Parathyroid adenoma (tissue), 2 donors: ENCODE measurements at regions not wholly inside any gene's neighbourhood (a gene's known extent, or its start where the extent isn't known, plus 50 kb on each side); places are given as distances from the start of the nearest gene placed in this dataset.

ENCODE experiments used
- H2AFZ ChIP-seq: fragments of 300-600 bp; sonication (generic); one replicate; pipeline ENCODE4 v1.7.0; 2017; ENCODE audit warnings: antibody characterized with exemption, mild to moderate bottlenecking
- H3K27ac ChIP-seq: fragments of 300-600 bp; sonication (generic); one replicate; pipeline ENCODE4 v1.7.0; 2017
- H3K27me3 ChIP-seq: fragments of 300-600 bp; sonication (generic); one replicate; pipeline ENCODE4 v1.7.0; 2017; ENCODE audit warnings: low read length; ENCODE audit not compliant: control insufficient read depth, insufficient read depth
- H3K36me3 ChIP-seq: fragments of 300-600 bp; sonication (generic); one replicate; pipeline ENCODE4 v1.7.0; 2017; ENCODE audit warnings: low read length; ENCODE audit not compliant: control insufficient read depth, insufficient read depth
- H3K4me1 ChIP-seq: fragments of 300-600 bp; sonication (generic); one replicate; pipeline ENCODE4 v1.7.0; 2017; ENCODE audit warnings: control low read depth
- H3K4me2 ChIP-seq: fragments of 300-600 bp; sonication (generic); one replicate; pipeline ENCODE4 v1.7.0; 2017; ENCODE audit warnings: low read length
- H3K4me3 ChIP-seq: fragments of 300-600 bp; sonication (generic); one replicate; pipeline ENCODE4 v1.7.0; 2017; ENCODE audit warnings: low read depth, low read length
- H3K79me2 ChIP-seq: fragments of 300-600 bp; sonication (generic); one replicate; pipeline ENCODE4 v1.7.0; 2017; ENCODE audit warnings: control low read depth
- H3K9ac ChIP-seq: fragments of 300-600 bp; sonication (generic); one replicate; pipeline ENCODE4 v1.7.0; 2017; ENCODE audit warnings: mild to moderate bottlenecking
- H3K9me3 ChIP-seq: fragments of 300-600 bp; sonication (generic); one replicate; pipeline ENCODE4 v1.7.0; 2017; ENCODE audit warnings: low read length; ENCODE audit not compliant: control insufficient read depth
- CTCF ChIP-seq: fragments of 300-600 bp; sonication (generic); IDR thresholded peaks from one replicate; pipeline ENCODE4 v1.7.0; 2017; ENCODE audit warnings: antibody characterized with exemption, mild to moderate bottlenecking
- donor health status: primary hyperparathyroidism.

DNA sequence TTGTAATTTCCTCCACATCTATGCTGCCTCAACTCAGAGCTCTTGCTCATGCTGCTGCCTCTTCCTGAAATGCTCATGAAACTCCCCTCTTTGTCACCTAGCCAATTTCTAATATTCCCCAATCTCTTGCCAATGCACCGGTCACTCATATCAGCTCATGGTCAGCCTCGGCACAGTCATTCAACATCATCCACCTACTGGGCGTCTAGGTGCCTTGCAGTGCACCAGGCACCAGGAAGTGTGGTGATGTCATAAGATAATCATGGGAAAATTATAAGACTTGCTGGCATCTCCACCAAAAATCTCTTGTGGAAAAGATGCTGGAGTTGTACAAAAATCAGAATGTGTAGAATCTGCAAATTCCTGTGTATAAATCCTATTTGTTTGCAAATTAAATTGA, 52.6 kb upstream of the RAB27B start:
- H3K4me3 ChIP-seq, result no peak overlapping the region
- no peak overlapping the region for H2AFZ ChIP-seq
- no peaks in the 10 kb centered on the region for H3K36me3 ChIP-seq
- H3K9ac ChIP-seq, result no peak overlapping the region
- no peaks in the 10 kb centered on the region for H3K27me3 ChIP-seq
- TF ChIP-seq CTCF, result no peak
- H3K4me2 ChIP-seq, result no peak overlapping the region
- no peaks in the 10 kb centered on the region for H3K4me1 ChIP-seq
- no peaks in the 10 kb centered on the region for H3K9me3 ChIP-seq
- H3K27ac ChIP-seq, result no peak overlapping the region
- no peaks in the 10 kb centered on the region for H3K79me2 ChIP-seq

DNA sequence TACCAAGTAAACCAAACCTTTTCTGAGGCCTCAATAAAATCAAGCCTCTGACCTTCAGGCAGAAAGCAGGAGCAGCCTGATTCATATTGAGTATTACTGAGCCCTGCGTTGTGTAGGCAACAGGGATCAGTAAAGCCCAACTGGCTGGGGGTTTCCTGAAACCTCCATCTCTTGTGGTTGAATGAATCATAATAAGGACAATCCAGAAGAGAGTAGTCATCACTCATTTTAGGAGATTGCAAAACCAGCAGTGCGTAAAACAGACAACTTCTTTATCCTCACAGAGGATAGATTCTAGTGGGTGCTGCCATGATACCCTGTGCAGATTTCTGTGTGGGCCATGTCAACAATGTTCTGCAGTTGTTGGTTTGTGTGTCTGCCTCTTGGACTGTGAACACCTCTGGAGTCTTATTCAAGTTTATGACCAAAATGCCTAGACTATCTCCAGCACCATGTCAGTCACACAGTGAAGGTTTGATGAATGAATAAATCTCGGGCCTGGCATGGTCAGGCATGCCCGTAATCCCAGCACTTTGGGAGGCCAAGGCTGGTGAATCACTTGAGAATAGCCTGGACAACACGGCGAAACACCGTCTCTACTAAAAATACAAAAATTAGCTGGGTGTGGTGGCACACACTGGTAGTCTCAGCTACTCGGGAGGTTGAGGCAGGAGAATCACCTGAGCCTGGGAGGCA, 51.8 kb upstream of the RAB27B start:
- no peaks in the 10 kb centered on the region for H3K79me2 ChIP-seq
- TF ChIP-seq CTCF, result no peak
- H3K4me1 ChIP-seq, result no peaks in the 10 kb centered on the region
- H3K4me3 ChIP-seq, result no peak overlapping the region
- H2AFZ ChIP-seq, result no peak overlapping the region
- no peaks in the 10 kb centered on the region for H3K9me3 ChIP-seq
- H3K27me3 ChIP-seq, result no peaks in the 10 kb centered on the region
- no peak overlapping the region for H3K27ac ChIP-seq
- H3K36me3 ChIP-seq, result no peaks in the 10 kb centered on the region
- no peak overlapping the region for H3K9ac ChIP-seq
- H3K4me2 ChIP-seq, result no peak overlapping the region

DNA sequence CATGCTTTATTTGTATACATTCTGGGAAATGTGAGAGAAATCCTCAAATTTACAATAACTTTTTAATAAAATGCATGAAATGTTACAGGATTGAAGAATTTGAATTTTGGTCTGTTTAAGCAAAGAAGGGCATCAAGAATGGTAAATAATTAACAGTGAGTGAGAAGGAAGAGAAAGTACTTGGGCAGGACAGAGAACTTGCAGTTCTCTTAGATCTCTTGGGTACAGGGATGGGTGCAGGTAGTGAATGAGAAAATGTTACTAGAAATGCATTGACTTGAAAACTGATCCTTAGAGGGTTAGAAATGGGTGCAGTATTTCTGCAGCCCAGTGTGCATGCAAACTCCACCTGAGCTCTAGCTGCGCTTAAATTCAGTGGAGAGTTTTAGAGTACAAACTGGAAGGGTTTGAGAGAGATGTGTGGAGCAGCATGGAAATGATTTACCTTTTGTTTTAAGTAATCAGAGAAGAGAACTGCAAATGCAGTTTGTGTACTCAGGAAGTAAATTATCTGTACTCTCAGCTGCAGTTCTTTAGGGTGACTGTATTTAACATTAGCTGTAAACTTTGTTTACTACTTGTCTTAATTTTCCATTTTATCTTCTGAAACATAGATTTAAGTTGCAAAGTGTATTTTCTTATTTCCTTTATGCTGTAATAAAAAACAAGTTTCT, 51.0 kb upstream of the RAB27B start:
- H3K27ac ChIP-seq, result no peak overlapping the region
- no peak overlapping the region for H3K9ac ChIP-seq
- no peaks in the 10 kb centered on the region for H3K79me2 ChIP-seq
- H3K4me2 ChIP-seq, result no peak overlapping the region
- H2AFZ ChIP-seq, result no peak overlapping the region
- H3K9me3 ChIP-seq, result no peaks in the 10 kb centered on the region
- no peaks in the 10 kb centered on the region for H3K36me3 ChIP-seq
- H3K4me1 ChIP-seq, result no peaks in the 10 kb centered on the region
- no peaks in the 10 kb centered on the region for H3K27me3 ChIP-seq
- TF ChIP-seq CTCF, result no peak
- no peak overlapping the region for H3K4me3 ChIP-seq

DNA sequence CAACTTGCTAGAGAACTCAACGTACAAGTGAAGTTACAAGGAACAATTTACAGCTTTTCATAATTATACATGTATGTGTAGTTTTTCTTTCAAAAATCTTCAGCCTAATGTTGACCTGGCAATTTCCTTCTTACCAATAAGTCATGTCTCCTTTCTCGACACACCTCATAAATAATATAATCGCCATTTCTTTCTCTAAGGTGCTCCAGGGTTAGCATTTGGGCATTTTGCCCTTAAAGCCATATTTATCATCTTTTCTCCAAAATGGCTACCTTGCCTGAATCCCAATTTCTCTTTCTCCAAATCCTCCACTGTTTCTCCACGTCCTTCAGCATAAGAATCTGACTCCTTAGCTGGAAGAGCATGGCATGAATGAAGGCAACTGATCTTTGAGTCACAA, 50.3 kb upstream of the RAB27B start:
- no peaks in the 10 kb centered on the region for H3K79me2 ChIP-seq
- no peak overlapping the region for H3K27ac ChIP-seq
- H3K4me3 ChIP-seq, result no peak overlapping the region
- TF ChIP-seq CTCF, result no peak
- no peaks in the 10 kb centered on the region for H3K4me1 ChIP-seq
- no peaks in the 10 kb centered on the region for H3K27me3 ChIP-seq
- no peak overlapping the region for H3K9ac ChIP-seq
- no peaks in the 10 kb centered on the region for H3K36me3 ChIP-seq
- no peak overlapping the region for H2AFZ ChIP-seq
- H3K4me2 ChIP-seq, result no peak overlapping the region
- H3K9me3 ChIP-seq, result no peaks in the 10 kb centered on the region
